ENCODE measurements at regions not wholly inside any gene's neighbourhood (a gene's known extent, or its start where the extent isn't known, plus 50 kb on each side); places are given as distances from the start of the nearest gene placed in this dataset.

GRCh38 chr10:130799532-130799931 is 512.0 kb downstream of the TCERG1L start:
- TF ChIP-seq CTCF (IDR thresholded peaks at IDR 0.05) (no peak), POLR2A (IDR thresholded peaks at IDR 0.05) (no peak)

Measured in Peyer's patch (tissue), 4 donors.